Activated CD8-positive, alpha-beta memory T cell treated with anti-CD3 and anti-CD28 coated beads, Interleukin-2, amount 50 U/mL, for 48 hours (primary cell): ENCODE measurements at regions not wholly inside any gene's neighbourhood (a gene's known extent, or its start where the extent isn't known, plus 50 kb on each side); places are given as distances from the start of the nearest gene placed in this dataset.
A peak's percentile ranks its signal among the peaks of the same experiment; 100 is the strongest.
"Not testable (repeated sequence)": the region's sequence is repeated elsewhere in the genome, so short reads cannot be mapped to it uniquely, and the experiment has no call there.

ENCODE experiments used
- DNase-seq: peaks from one replicate; pipeline ENCODE4 v3.0.0-alpha.2; 2020

- DNase-seq = no peak
These were observed 237.4 kb downstream of the RNF144A start for GRCh38 chr2:7154656-7155055.

- no peak for DNase-seq
These were observed 244.3 kb downstream of the RNF144A start for GRCh38 chr2:7161501-7161900.

GRCh38 chr2:7165736-7166135 lies 248.5 kb downstream of the RNF144A start:
- DNase-seq = no peak

GRCh38 chr2:7167801-7168411 lies 250.7 kb downstream of the RNF144A start:
- no peak for DNase-seq

- DNase-seq = no peak
These were observed 252.4 kb downstream of the RNF144A start for GRCh38 chr2:7169593-7169992.

GRCh38 chr2:7178996-7179395 lies 261.8 kb downstream of the RNF144A start:
- DNase-seq = not testable (repeated sequence)

- no peak for DNase-seq
These were observed 263.6 kb downstream of the RNF144A start for GRCh38 chr2:7180638-7181370.

GRCh38 chr2:7182525-7182924 lies 265.3 kb downstream of the RNF144A start:
- no peak for DNase-seq

GRCh38 chr2:7189106-7189505 lies 271.9 kb downstream of the RNF144A start:
- no peak for DNase-seq

GRCh38 chr2:7190587-7191324 lies 273.5 kb downstream of the RNF144A start:
- no peak for DNase-seq

- DNase-seq = no peak
These were observed 274.7 kb downstream of the RNF144A start for GRCh38 chr2:7191932-7192331.

GRCh38 chr2:7193457-7193856 lies 276.2 kb downstream of the RNF144A start:
- no peak for DNase-seq

GRCh38 chr2:7194950-7195349 lies 277.7 kb downstream of the RNF144A start:
- DNase-seq = no peak

GRCh38 chr2:7196883-7197282 lies 279.7 kb downstream of the RNF144A start:
- DNase-seq = no peak

- no peak for DNase-seq
These were observed 284.6 kb downstream of the RNF144A start for GRCh38 chr2:7201851-7202250.

GRCh38 chr2:7203056-7203467 lies 285.9 kb downstream of the RNF144A start:
- DNase-seq = peak; percentile 71

- no peak for DNase-seq
These were observed 288.1 kb downstream of the RNF144A start for GRCh38 chr2:7205151-7205830.

GRCh38 chr2:7206111-7206810 lies 289.0 kb downstream of the RNF144A start:
- no peak for DNase-seq

- DNase-seq = no peak
These were observed 290.4 kb downstream of the RNF144A start for GRCh38 chr2:7207631-7208030.

- no peak for DNase-seq
These were observed 292.7 kb downstream of the RNF144A start for GRCh38 chr2:7209757-7210555.

GRCh38 chr2:7210712-7211111 lies 293.5 kb downstream of the RNF144A start:
- DNase-seq = no peak

- no peak for DNase-seq
These were observed 308.6 kb downstream of the RNF144A start for GRCh38 chr2:7225848-7226247.
